Fibroblast of lung (primary cell): ENCODE measurements at regions not wholly inside any gene's neighbourhood (a gene's known extent, or its start where the extent isn't known, plus 50 kb on each side); places are given as distances from the start of the nearest gene placed in this dataset.
A peak's percentile ranks its signal among the peaks of the same experiment; 100 is the strongest.

Experiments
- DNase-seq, 2 donors: peaks; one replicate each; pipeline versions ENCODE4 v3.0.0 to v3.0.0-alpha.2; 2010; ENCODE audit warnings: low read depth in 2 of 2
- H2AFZ ChIP-seq: 2 replicates; pipeline ENCODE4 v1.5.1; 2012; ENCODE audit warnings: low read length, control low read depth, inconsistent platforms
- H3K27ac ChIP-seq: 2 replicates; pipeline ENCODE4 v1.5.1; 2011; ENCODE audit warnings: low read length, control low read depth; ENCODE audit not compliant: insufficient read depth
- H3K27me3 ChIP-seq: 2 replicates; pipeline ENCODE4 v1.5.1; 2011; ENCODE audit warnings: mild to moderate bottlenecking, low read length; ENCODE audit not compliant: control insufficient read depth, insufficient read depth
- H3K36me3 ChIP-seq: 2 replicates; pipeline ENCODE4 v1.5.1; 2011; ENCODE audit warnings: low read length; ENCODE audit not compliant: control insufficient read depth, insufficient read depth
- H3K4me1 ChIP-seq: 2 replicates; pipeline ENCODE4 v1.5.1; 2011; ENCODE audit warnings: low read length; ENCODE audit not compliant: control insufficient read depth, insufficient read depth; ENCODE audit errors: extremely low read depth
- H3K4me2 ChIP-seq: 2 replicates; pipeline ENCODE4 v1.5.1; 2011; ENCODE audit warnings: low read length, control low read depth; ENCODE audit not compliant: insufficient read depth; ENCODE audit errors: extremely low read depth
- H3K4me3 ChIP-seq, 4 experiments: fragments of 200-600 bp in 1 of 4; sonication (generic) in 1 of 4; replicated peaks in 1 of 4; 2 replicates each; pipeline ENCODE4 v1.5.1; 2011 to 2016; ENCODE audit warnings: low read length in 4 of 4, low read depth in 3 of 4, mild to moderate bottlenecking in 3 of 4, control low read depth in 2 of 4, inconsistent platforms in 1 of 4, mixed read lengths in 1 of 4; ENCODE audit not compliant: insufficient read depth in 1 of 4; ENCODE audit errors: control extremely low read depth in 1 of 4
- H3K79me2 ChIP-seq: 2 replicates; pipeline ENCODE4 v1.5.1; 2012; ENCODE audit warnings: mild to moderate bottlenecking, low read length, inconsistent platforms; ENCODE audit not compliant: control insufficient read depth, insufficient read depth
- H3K9ac ChIP-seq: 2 replicates; pipeline ENCODE4 v1.5.1; 2011; ENCODE audit warnings: mild to moderate bottlenecking, low read length, control low read depth; ENCODE audit not compliant: insufficient read depth
- H3K9me3 ChIP-seq: 2 replicates; pipeline ENCODE4 v1.5.1; 2012; ENCODE audit warnings: low read depth, low read length; ENCODE audit not compliant: control insufficient read depth, insufficient read depth
- H4K20me1 ChIP-seq: 2 replicates; pipeline ENCODE4 v1.5.1; 2011; ENCODE audit warnings: low read length; ENCODE audit not compliant: control insufficient read depth, insufficient read depth; ENCODE audit errors: extremely low read depth
- CTCF ChIP-seq, 2 donors: IDR thresholded peaks in 1 of 2; conservative IDR thresholded peaks in 1 of 2; 1 replicate in 1 of 2; 2 replicates in 1 of 2; pipeline ENCODE4 v1.5.1; 2011 to 2012; ENCODE audit warnings: low read length in 2 of 2, control low read depth in 1 of 2, inconsistent platforms in 1 of 2, low read depth in 1 of 2, mild to moderate bottlenecking in 1 of 2
- EZH2 ChIP-seq: IDR thresholded peaks from 2 replicates; pipeline ENCODE4 v1.5.1; 2012; ENCODE audit warnings: low read length, control low read depth, mild to moderate bottlenecking; ENCODE audit errors: missing control alignments

- no peak for TF ChIP-seq EZH2
- TF ChIP-seq CTCF (conservative IDR thresholded peaks at IDR 0.05 in 1 of 2, IDR thresholded peaks at IDR 0.05 in 1 of 2; ENCODE audit: low read depth in 1 of 2, low read length in 2 of 2): no peak
- no peak overlapping the region for H3K27ac ChIP-seq
- no peak overlapping the region for H3K4me2 ChIP-seq
- no peaks in the 10 kb centered on the region for H3K79me2 ChIP-seq
- no peaks in the 10 kb centered on the region for H3K27me3 ChIP-seq
- H3K4me1 ChIP-seq: no peaks in the 10 kb centered on the region
- no peak for DNase-seq
- H3K36me3 ChIP-seq: no peaks in the 10 kb centered on the region
- no peaks in the 10 kb centered on the region for H4K20me1 ChIP-seq
- H3K9me3 ChIP-seq: no peaks in the 10 kb centered on the region
- no peak overlapping the region for H3K4me3 ChIP-seq
- no peak overlapping the region for H3K9ac ChIP-seq
- H2AFZ ChIP-seq: no peak overlapping the region
Measured at GRCh38 chr4:89574176-89574575, 262.8 kb downstream of the SNCA start.

DNA sequence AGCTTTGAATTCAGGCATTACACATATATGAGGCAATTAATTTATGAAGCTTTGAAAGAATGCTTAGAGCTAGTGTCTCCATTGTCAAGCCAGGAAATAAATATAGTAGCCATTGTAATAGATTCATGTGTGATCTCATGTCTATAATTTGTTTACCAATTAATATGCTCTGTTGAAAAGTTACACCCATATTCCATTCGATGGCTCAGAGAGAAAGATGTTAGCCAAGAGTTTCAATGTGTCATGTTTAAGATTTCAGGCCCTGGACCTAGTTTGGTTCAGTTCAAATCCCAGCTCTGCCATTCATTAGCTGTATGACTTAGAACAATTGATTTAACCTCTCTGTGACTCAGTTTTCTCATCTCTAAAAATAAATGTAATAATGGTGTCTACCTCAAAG, 263.3 kb downstream of the SNCA start:
- TF ChIP-seq CTCF (conservative IDR thresholded peaks at IDR 0.05 in 1 of 2, IDR thresholded peaks at IDR 0.05 in 1 of 2; ENCODE audit: low read depth in 1 of 2, low read length in 2 of 2) (no peak), EZH2 (no peak)
- H3K9ac ChIP-seq: no peak overlapping the region
- no peaks in the 10 kb centered on the region for H3K9me3 ChIP-seq
- no peaks in the 10 kb centered on the region for H3K36me3 ChIP-seq
- no peak for DNase-seq
- H3K4me2 ChIP-seq: no peak overlapping the region
- H3K27me3 ChIP-seq: no peaks in the 10 kb centered on the region
- no peak overlapping the region for H3K4me3 ChIP-seq
- no peak overlapping the region for H3K27ac ChIP-seq
- no peaks in the 10 kb centered on the region for H3K4me1 ChIP-seq
- H4K20me1 ChIP-seq: no peaks in the 10 kb centered on the region
- H3K79me2 ChIP-seq: no peaks in the 10 kb centered on the region
- no peak overlapping the region for H2AFZ ChIP-seq

- no peaks in the 10 kb centered on the region for H4K20me1 ChIP-seq
- H3K9ac ChIP-seq: no peak overlapping the region
- DNase-seq: peak in 1 of 2 donors; percentile 2
- no peak overlapping the region for H3K4me2 ChIP-seq
- H3K9me3 ChIP-seq: no peaks in the 10 kb centered on the region
- no peak overlapping the region for H2AFZ ChIP-seq
- TF ChIP-seq EZH2 (no peak), CTCF (conservative IDR thresholded peaks at IDR 0.05 in 1 of 2, IDR thresholded peaks at IDR 0.05 in 1 of 2; ENCODE audit: low read depth in 1 of 2, low read length in 2 of 2) (no peak)
- H3K27ac ChIP-seq: no peak overlapping the region
- H3K27me3 ChIP-seq: no peaks in the 10 kb centered on the region
- no peak overlapping the region for H3K4me3 ChIP-seq
- no peaks in the 10 kb centered on the region for H3K4me1 ChIP-seq
- H3K36me3 ChIP-seq: no peaks in the 10 kb centered on the region
- no peaks in the 10 kb centered on the region for H3K79me2 ChIP-seq
Measured at GRCh38 chr4:89572224-89572858, 264.6 kb downstream of the SNCA start.
